Liver (tissue), 8 donors: ENCODE measurements at regions not wholly inside any gene's neighbourhood (a gene's known extent, or its start where the extent isn't known, plus 50 kb on each side); places are given as distances from the start of the nearest gene placed in this dataset.

Source experiments
- DNase-seq: peaks from one replicate; pipeline ENCODE4 v3.0.0-alpha.2; 2017; ENCODE audit warnings: low spot score
- H3K27ac ChIP-seq, 2 donors: one replicate each; pipeline ENCODE4 v1.7.0; 2013; ENCODE audit warnings: inconsistent platforms in 2 of 2, low read length in 2 of 2, control low read depth in 1 of 2, low read depth in 1 of 2, mild to moderate bottlenecking in 1 of 2
- H3K27me3 ChIP-seq, 4 donors: one replicate each; pipeline versions ENCODE4 v1.6.1 to v1.7.0; 2013; ENCODE audit warnings: low read length in 3 of 4, inconsistent platforms in 1 of 4, mild to moderate bottlenecking in 1 of 4, moderate library complexity in 1 of 4; ENCODE audit not compliant: control insufficient read depth in 4 of 4, insufficient read depth in 4 of 4
- H3K36me3 ChIP-seq, 4 donors: one replicate each; pipeline versions ENCODE4 v1.6.1 to v1.7.0; 2013; ENCODE audit warnings: low read length in 3 of 4, mild to moderate bottlenecking in 3 of 4, low read depth in 1 of 4, moderate library complexity in 1 of 4; ENCODE audit not compliant: control insufficient read depth in 4 of 4, insufficient read depth in 3 of 4
- H3K4me1 ChIP-seq, 4 donors: one replicate each; pipeline versions ENCODE4 v1.6.1 to v1.7.0; 2013; ENCODE audit warnings: low read length in 3 of 4, mild to moderate bottlenecking in 3 of 4, moderate library complexity in 1 of 4; ENCODE audit not compliant: control insufficient read depth in 4 of 4, insufficient read depth in 4 of 4
- H3K4me3 ChIP-seq, 3 donors: one replicate each; pipeline versions ENCODE4 v1.6.1 to v1.7.0; 2013; ENCODE audit warnings: low read length in 3 of 3, control low read depth in 1 of 3, low read depth in 1 of 3, mild to moderate bottlenecking in 1 of 3
- H3K9ac ChIP-seq, 2 donors: one replicate each; pipeline ENCODE4 v1.7.0; 2013; ENCODE audit warnings: low read length in 2 of 2, mild to moderate bottlenecking in 2 of 2, moderate library complexity in 2 of 2, control low read depth in 1 of 2, low read depth in 1 of 2
- H3K9me3 ChIP-seq, 4 donors: one replicate each; pipeline versions ENCODE4 v1.6.1 to v1.7.0; 2013; ENCODE audit warnings: low read length in 3 of 4; ENCODE audit not compliant: control insufficient read depth in 4 of 4
- EGR1 ChIP-seq, 2 donors: IDR thresholded peaks; 2 replicates each; pipeline ENCODE4 v1.6.1; 2016 to 2018; ENCODE audit warnings: antibody characterized with exemption in 2 of 2, low read depth in 2 of 2
- FOXA1 ChIP-seq: IDR thresholded peaks from 2 replicates; pipeline ENCODE4 v1.6.1; 2016; ENCODE audit warnings: antibody characterized with exemption
- FOXA2 ChIP-seq: IDR thresholded peaks from 2 replicates; pipeline ENCODE4 v1.6.1; 2016; ENCODE audit warnings: antibody characterized with exemption
- GABPA ChIP-seq, 2 donors: IDR thresholded peaks in 1 of 2; conservative IDR thresholded peaks in 1 of 2; 2 replicates each; pipeline ENCODE4 v1.6.1; 2016; ENCODE audit warnings: antibody characterized with exemption in 2 of 2, mild to moderate bottlenecking in 1 of 2, moderate library complexity in 1 of 2
- HNF4A ChIP-seq, 2 donors: conservative IDR thresholded peaks; 2 replicates each; pipeline ENCODE4 v1.6.1; 2016; ENCODE audit warnings: antibody characterized with exemption in 2 of 2, mild to moderate bottlenecking in 2 of 2
- HNF4G ChIP-seq: IDR thresholded peaks from 2 replicates; pipeline ENCODE4 v1.6.1; 2016; ENCODE audit warnings: antibody characterized with exemption
- JUND ChIP-seq, 2 donors: IDR thresholded peaks; 2 replicates each; pipeline ENCODE4 v1.6.1; 2016; ENCODE audit warnings: antibody characterized with exemption in 2 of 2
- NR2F2 ChIP-seq: IDR thresholded peaks from 2 replicates; pipeline ENCODE4 v1.6.1; 2016; ENCODE audit warnings: antibody characterized with exemption
- RAD21 ChIP-seq, 2 donors: IDR thresholded peaks; 2 replicates each; pipeline ENCODE4 v1.6.1; 2016; ENCODE audit warnings: antibody characterized with exemption in 2 of 2, mild to moderate bottlenecking in 2 of 2
- REST ChIP-seq: IDR thresholded peaks from 2 replicates; pipeline ENCODE4 v1.6.1; 2016; ENCODE audit warnings: antibody characterized with exemption, mild to moderate bottlenecking
- RXRA ChIP-seq, 2 donors: IDR thresholded peaks; 2 replicates each; pipeline ENCODE4 v1.6.1; 2017 to 2018; ENCODE audit warnings: antibody characterized with exemption in 2 of 2, mild to moderate bottlenecking in 1 of 2
- SP1 ChIP-seq: IDR thresholded peaks from 2 replicates; pipeline ENCODE4 v1.6.1; 2018; ENCODE audit warnings: antibody characterized with exemption, mild to moderate bottlenecking
- TAF1 ChIP-seq: conservative IDR thresholded peaks from 2 replicates; pipeline ENCODE4 v1.6.1; 2016; ENCODE audit warnings: antibody characterized with exemption, mild to moderate bottlenecking
- YY1 ChIP-seq: IDR thresholded peaks from 2 replicates; pipeline ENCODE4 v1.6.1; 2016; ENCODE audit warnings: antibody characterized with exemption, mild to moderate bottlenecking
- ZBTB33 ChIP-seq: IDR thresholded peaks from 2 replicates; pipeline ENCODE4 v1.6.1; 2016; ENCODE audit warnings: antibody characterized with exemption
- WGBS: extraction: QIAGEN DNeasy Blood & Tissue Kit; methylation state at CpG from one replicate; pipeline ENCODE4 v1.1.7; 2013; 5-methylcytosine and 5-hydroxymethylcytosine counted together
- TF ChIP-seq, protein P1 (sequence below): IDR thresholded peaks from 2 replicates; pipeline ENCODE4 v1.6.1; 2016; ENCODE audit warnings: antibody characterized with exemption
- TF ChIP-seq, protein P2 (sequence below): fragments of 150-350 bp; IDR thresholded peaks from 2 replicates; pipeline ENCODE4 v1.5.1; 2017; ENCODE audit warnings: improper control_type of control experiment, low read depth, low read length; ENCODE audit not compliant: missing input control
- donor health status: healthy.
- donor health status: healthy.
- donor health status: healthy.
- donor health status: healthy.
- donor health status: healthy.

- H3K27me3 ChIP-seq: no peaks in the 10 kb centered on the region
- TF ChIP-seq SP1: no peak
- no peak for TF ChIP-seq HNF4G
- TF ChIP-seq, protein P1, sequence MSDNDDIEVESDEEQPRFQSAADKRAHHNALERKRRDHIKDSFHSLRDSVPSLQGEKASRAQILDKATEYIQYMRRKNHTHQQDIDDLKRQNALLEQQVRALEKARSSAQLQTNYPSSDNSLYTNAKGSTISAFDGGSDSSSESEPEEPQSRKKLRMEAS: no peak
- no peak for TF ChIP-seq FOXA1
- TF ChIP-seq JUND (IDR thresholded peaks at IDR 0.05): no peak
- no peak for TF ChIP-seq NR2F2
- TF ChIP-seq YY1: no peak
- TF ChIP-seq, protein P2, sequence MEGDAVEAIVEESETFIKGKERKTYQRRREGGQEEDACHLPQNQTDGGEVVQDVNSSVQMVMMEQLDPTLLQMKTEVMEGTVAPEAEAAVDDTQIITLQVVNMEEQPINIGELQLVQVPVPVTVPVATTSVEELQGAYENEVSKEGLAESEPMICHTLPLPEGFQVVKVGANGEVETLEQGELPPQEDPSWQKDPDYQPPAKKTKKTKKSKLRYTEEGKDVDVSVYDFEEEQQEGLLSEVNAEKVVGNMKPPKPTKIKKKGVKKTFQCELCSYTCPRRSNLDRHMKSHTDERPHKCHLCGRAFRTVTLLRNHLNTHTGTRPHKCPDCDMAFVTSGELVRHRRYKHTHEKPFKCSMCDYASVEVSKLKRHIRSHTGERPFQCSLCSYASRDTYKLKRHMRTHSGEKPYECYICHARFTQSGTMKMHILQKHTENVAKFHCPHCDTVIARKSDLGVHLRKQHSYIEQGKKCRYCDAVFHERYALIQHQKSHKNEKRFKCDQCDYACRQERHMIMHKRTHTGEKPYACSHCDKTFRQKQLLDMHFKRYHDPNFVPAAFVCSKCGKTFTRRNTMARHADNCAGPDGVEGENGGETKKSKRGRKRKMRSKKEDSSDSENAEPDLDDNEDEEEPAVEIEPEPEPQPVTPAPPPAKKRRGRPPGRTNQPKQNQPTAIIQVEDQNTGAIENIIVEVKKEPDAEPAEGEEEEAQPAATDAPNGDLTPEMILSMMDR: no peak
- TF ChIP-seq HNF4A (conservative IDR thresholded peaks at IDR 0.05): no peak
- TF ChIP-seq RXRA (IDR thresholded peaks at IDR 0.05): no peak
- no peak for TF ChIP-seq TAF1
- H3K4me3 ChIP-seq: no peak overlapping the region
- H3K36me3 ChIP-seq: no peaks in the 10 kb centered on the region
- no peak overlapping the region for H3K27ac ChIP-seq
- 85% methylated on average over 7 of the region's 7 CpGs for WGBS
- no peak for DNase-seq
- no peaks in the 10 kb centered on the region for H3K9me3 ChIP-seq
- H3K9ac ChIP-seq: no peak overlapping the region
- no peaks in the 10 kb centered on the region for H3K4me1 ChIP-seq
These were observed 126.7 kb downstream of the MED10 start for GRCh38 chr5:6251565-6252102.

GRCh38 chr5:6250121-6250520 lies 128.2 kb downstream of the MED10 start:
- no peak for TF ChIP-seq ZBTB33
- Histone ChIP-seq H3K27me3 (no peaks in the 10 kb centered on the region), H3K9me3 (no peaks in the 10 kb centered on the region), H3K4me3 (no peak overlapping the region), H3K4me1 (no peaks in the 10 kb centered on the region), H3K27ac (no peak overlapping the region), H3K36me3 (no peaks in the 10 kb centered on the region), H3K9ac (no peak overlapping the region)
- 90% methylated on average over 7 of the region's 7 CpGs for WGBS
- no peak for DNase-seq

GRCh38 chr5:6248132-6248531 lies 130.2 kb downstream of the MED10 start:
- no peak overlapping the region for H3K4me3 ChIP-seq
- H3K27ac ChIP-seq: no peak overlapping the region
- no peaks in the 10 kb centered on the region for H3K9me3 ChIP-seq
- 81% methylated on average over 5 of the region's 5 CpGs for WGBS
- H3K4me1 ChIP-seq: no peaks in the 10 kb centered on the region
- H3K36me3 ChIP-seq: no peaks in the 10 kb centered on the region
- no peak for DNase-seq
- H3K9ac ChIP-seq: no peak overlapping the region
- H3K27me3 ChIP-seq: no peaks in the 10 kb centered on the region
- TF ChIP-seq SP1 (no peak), HNF4G (no peak), TAF1 (no peak), YY1 (no peak), HNF4A (conservative IDR thresholded peaks at IDR 0.05) (no peak), EGR1 (IDR thresholded peaks at IDR 0.05; ENCODE audit: low read depth in 2 of 2) (no peak), FOXA2 (no peak), JUND (IDR thresholded peaks at IDR 0.05) (no peak), REST (no peak), RXRA (IDR thresholded peaks at IDR 0.05) (no peak), RAD21 (IDR thresholded peaks at IDR 0.05) (no peak), GABPA (IDR thresholded peaks at IDR 0.05 in 1 of 2, conservative IDR thresholded peaks at IDR 0.05 in 1 of 2) (no peak), NR2F2 (no peak), FOXA1 (no peak), ZBTB33 (no peak)
- TF ChIP-seq, protein P1: no peak
